HG03521 (cell line): ENCODE measurements at regions not wholly inside any gene's neighbourhood (a gene's known extent, or its start where the extent isn't known, plus 50 kb on each side); places are given as distances from the start of the nearest gene placed in this dataset.
"Not testable (repeated sequence)": the region's sequence is repeated elsewhere in the genome, so short reads cannot be mapped to it uniquely, and the experiment has no call there.

Experiments
- ATAC-seq: cut with Tn5 transposase; IDR thresholded peaks from one replicate; pipeline ENCODE4 v1.9.1; 2021; ENCODE audit warnings: mild to moderate bottlenecking, moderate library complexity; ENCODE audit not compliant: unreplicated experiment

DNA sequence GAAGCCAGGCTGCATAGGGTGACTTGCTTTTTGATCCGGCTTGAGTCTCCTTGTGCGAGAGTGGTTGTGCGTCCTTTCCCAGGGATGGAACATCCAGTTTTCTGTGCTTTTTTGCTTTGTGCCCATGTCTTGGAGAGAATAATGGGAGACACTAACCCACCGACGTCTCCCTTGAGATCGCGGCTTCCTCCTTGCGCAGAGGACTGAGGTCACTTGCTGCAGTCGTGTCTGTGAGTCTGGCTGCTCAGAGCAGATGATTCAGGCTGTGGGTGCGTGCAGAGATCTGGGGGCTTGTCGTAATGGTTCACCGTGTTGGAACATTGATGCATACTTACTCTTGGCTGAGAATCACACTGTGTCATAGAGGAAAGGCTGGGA is 164.5 kb upstream of the CACNA1E start:
- ATAC-seq = no peak

DNA sequence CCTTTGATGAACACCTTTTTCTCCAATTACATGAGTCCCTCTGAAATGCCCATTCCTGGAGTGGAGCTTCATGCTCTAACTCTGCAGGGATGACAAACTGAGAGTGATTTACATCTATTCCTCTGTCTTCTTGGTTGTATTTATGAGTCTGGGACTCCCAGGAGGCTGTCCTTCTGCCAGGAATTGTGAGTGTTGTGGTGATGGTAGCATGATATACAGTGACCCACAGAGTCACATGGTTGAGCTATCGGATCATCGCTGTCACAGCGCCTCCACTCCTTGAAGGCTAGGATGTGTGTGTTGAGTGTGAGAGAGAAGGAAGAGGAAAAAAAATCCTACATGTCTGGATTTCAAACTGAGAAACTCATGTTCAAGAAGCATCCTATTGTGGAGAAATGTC is 163.4 kb upstream of the CACNA1E start:
- no peak for ATAC-seq

DNA sequence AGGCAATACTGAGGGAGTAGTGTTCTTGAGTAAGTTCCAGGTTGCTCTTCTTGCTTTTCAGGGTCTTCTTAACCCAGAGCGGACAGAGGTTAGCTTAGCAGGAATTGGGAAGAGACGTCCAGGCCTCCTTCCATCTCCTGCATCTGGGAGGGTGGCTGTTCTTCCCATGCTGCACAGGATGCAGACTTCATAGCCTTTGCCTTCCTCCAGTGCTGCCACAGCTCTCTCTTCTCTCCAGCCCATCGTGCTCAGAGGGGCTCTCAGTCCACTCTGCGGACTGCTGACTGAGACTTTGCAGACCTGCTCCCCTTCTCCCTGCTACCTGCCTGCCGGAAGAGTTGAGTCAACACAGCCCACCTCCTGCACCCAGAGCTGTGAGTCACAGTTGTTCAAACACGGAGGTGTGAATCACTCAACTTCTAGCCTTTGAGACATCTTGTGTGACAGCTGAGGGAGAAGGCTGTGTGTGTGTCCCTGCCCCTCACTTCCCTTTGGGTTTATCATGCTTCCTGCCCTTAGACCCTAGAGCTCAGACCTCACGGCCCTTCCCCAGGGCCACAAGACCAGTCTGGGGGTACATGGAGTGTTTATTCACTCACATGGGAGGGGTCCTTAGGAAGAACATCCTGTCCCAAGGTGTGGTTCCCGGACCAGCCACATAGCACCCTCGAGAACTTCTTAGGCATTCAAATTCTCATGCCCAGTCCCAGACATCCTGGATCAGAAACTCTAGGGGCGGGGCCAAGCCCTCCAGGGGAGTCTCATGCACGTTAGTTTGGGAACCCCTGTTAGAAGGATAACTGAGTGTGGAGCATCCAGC is 158.3 kb upstream of the CACNA1E start:
- no peak for ATAC-seq

DNA sequence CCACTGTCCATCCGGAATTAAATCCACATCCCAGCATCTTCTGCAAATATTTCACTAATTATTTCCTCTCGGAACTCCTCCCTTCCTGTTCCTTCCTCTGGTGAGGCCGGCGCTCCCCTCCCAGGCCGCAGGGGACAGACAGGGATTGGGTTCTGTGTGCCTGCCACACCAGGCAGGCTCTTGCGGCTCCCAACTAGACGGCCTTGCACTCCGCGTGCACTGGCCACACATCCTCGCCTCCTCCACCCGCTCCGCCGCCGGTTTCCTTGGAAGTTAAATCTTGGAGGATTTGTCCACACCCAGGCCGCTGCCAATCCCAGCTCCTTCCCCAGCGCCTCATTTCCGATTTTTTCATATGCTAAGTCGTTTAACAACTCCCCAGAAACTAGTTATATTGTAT is 157.6 kb upstream of the CACNA1E start:
- ATAC-seq = not testable (repeated sequence)

DNA sequence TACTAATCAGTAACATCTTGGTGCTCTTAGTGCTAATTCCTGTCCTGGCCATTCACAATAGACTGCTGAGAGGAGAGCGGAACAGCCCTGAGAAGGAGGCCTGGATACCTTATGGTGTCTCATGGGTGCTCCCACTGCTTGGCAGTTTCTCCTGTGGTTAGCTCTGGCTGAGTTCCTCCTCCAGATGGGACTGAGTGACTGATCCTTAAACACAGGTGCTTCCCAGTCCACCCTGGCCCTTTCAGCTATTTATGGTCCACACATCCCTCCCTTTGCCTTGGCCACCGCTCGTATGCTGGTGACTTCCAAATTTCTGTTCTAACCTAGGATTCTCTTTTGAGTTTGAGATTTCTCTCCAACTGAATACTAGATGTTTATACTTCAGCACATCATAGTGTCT is 157.0 kb upstream of the CACNA1E start:
- ATAC-seq = no peak

DNA sequence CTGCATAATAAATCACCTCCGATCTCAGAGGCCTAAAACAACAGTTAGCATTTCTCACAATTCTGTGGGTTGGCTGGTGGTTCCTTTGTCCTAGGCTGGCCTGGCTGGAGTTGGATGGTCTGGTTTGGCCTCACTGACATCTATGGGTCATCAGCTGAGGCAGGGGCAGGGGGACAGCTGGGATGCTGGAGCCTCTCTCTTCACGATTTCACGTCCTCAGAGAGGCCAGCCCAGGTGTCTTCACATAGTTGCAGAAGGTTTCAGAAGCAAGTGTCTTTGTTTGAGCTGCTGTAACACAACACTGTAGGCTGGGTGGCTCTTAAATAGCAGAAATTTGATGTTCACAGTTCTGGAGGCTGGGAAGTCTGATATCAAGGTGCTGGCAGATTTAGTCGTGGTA is 155.5 kb upstream of the CACNA1E start:
- no peak for ATAC-seq

DNA sequence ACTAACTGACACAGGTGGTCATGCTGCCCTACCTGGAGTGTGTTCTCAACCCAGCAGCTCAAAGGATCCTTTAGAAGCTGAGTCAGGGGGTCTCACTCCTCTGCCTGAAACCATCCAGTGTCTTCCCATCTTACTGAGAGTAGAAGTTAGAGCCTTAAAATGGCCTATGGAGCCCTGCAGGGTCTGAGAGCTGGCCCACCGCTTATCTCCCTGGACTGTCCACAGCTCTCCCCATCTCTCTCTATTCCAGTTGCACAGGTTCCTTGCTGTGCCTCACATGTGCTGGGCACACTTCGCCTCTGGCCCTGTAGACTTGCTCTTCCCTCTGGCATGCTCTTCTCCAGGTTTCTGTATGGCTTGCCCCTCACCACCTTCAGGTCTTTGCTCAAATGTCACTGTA is 148.6 kb upstream of the CACNA1E start:
- no peak for ATAC-seq

DNA sequence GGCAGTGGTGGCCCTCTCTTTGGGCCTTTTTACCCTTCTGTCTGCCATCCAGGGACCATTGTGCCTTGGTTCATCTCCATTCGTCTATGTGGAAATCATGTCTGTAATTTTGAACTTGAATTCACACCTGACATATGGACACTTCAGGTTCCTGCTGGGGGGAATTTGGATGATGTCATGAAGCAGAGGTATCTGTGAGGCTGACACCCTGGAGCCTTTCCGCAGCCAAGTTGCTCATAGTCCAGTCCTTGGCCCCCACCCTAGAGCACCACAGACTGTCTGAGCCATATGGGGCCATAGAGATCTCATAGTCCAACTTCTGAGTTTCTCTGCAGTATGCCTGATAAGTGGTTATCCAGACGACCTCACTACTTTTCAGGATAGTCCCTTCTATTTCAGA is 147.7 kb upstream of the CACNA1E start:
- ATAC-seq = no peak

DNA sequence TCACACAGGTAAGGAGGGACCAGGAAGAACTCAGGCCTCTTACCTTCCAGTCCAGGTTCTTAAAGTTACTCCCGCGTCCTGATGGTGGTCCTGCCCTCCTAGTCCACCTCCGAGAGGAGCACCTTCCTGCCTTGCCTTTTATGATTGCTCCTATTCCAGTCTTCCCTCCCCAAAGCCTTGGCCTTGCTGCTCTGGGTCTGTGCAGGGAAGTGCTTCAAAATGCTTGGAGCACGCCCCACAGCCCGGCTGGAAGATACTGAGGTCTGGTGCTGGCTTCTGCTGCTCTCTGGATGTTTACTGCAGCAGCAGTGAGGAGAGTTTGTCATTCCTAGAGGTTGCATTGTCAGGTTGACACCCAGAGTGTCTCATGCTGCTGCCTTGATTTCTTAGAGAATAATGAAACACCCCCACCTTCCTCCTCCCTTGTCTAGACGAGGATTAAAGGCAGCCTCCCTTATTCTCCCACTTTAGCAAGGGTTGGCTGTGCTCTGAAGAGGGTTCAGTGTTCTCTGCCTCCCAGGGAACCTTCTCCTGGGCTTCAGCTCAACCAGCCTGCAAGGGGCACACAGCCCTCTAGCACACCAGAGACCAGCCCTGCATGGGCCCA is 142.2 kb upstream of the CACNA1E start:
- no peak for ATAC-seq

DNA sequence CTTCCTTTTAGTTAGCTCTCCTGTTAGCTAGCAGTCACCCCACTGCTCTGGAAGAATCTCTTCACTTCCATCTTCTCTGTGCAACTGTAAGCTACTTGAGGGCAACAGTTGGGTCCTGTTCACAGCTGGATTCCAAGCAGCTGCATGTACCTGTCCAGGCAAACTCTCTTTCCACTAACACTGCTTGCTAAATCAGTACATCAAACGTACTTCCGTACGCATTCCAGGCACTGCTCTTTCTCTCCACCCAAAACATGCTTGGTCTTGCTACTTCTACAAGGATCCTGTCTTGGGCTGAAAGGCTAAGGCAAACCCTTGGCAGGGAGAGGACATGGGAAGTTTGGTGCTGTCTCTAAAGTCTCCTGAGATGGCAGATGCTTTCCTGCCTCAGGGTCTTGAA is 139.2 kb upstream of the CACNA1E start:
- ATAC-seq = no peak

DNA sequence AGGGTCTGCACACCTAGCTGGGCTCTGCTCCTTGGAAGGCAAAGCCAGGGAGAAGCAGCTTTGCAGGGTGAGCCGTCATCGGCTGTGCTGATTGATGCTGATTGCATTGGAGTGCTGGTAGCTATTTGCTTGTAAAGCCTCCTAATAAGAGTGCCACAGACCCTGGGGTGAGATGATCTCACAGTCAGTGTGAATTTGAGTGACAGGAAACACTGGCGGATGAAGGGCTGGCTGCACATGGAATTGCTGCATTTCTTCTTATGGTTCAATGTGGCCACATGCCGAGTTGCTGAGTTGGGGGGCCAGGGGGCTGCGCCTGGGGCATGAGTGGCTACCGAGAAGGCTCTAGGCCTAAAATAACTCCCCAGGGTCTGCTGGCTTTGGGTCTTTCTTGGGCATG is 138.2 kb upstream of the CACNA1E start:
- no peak for ATAC-seq

DNA sequence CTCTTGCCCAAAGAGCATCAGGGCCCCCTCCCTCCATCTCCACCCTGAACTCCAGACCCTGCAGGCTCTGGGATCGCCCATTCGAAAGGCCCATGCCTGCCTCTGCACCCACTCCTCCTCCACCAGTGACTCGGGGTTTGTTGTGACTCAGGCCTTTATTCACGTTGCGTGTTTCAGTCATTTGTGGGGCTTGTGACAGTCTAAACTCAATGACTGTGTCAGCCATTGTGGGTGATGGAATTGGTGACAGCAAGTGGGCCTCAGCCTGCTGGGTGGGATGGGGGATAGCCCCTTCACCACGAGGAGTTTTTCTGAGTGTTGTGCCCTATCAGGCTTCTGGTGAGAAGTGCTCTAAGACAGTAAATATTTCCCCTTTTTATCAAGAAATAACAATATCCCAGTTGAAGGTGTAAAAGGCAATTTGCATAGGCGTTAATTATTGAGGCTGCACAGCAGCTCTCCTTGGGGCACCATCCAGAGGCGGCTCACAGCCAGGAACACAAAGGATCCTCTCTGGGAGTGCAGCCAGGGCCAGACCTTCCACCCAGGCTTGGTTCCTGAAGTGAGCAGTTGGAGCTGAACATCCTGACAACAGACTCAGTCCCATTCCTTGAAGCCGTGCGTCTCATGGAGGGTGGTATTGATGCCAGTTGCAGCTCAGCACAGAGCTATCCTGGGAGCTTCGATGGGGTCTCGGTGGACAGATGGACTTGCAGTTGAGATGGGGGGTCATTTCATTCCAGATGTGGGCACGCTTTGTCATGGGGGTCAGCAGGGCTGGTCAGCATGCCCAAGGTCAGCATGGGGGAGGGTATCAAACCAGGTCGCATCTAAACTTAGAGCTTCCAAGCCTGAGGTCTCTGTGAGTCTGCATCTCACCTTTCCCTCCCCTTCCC is 135.6 kb upstream of the CACNA1E start:
- no peak for ATAC-seq

DNA sequence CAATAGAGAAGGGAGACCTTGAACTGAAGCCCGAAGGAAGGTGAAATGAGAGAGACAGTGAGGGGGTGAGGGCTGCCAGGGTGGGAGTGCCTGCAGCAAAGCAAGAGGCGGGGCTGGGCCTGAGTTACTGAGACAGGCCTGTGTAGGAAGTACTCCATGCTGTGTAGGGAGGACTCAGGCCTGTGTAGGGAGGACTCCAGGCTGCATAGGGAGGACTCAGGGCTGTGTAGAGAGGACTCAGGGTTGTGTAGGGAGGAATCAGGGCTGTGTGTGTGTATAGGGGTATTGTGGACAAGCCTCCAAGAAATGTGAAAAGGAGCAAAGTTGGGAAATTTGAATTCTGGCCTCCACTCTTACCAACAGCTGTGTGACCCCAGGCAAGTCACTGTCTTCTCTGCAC is 133.8 kb upstream of the CACNA1E start:
- ATAC-seq = no peak

DNA sequence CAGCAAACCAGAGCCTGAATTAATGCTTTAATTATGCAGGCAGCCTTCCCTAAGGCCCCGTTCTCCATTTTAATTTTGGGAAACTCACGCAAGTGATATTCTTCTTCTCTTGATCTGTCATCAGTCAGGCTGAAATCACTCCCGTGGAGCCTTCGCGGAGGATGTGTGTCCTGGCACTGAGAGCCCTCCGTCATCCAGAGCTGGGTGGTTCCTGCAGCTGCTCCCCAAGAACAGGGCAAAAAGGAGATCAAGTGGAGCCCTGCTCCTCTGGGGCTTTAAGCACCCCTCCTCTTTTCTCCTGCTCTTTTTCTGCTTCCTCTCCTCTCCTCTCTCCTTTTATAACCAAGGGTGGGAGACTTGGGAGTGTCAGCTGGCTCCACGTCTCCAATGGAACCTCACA is 133.2 kb upstream of the CACNA1E start:
- ATAC-seq = no peak

DNA sequence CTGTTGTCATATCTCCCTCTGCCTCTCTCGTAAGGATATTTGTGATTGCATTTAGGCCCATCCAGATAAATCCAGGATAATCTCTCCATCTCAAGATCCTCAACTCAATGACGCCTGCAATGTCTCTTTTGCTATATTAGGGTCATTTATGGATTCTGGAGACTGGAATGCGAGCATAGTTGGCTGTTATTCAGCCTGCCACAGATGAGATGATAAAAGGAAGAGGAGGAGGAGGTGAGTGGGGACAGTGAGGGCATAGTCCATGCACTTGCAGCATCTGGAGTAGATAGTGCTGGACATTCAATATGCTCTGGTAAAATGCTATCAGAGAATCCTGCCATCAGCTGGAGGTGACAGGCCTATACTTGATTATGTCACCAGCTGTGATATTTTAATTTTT is 131.6 kb upstream of the CACNA1E start:
- no peak for ATAC-seq

DNA sequence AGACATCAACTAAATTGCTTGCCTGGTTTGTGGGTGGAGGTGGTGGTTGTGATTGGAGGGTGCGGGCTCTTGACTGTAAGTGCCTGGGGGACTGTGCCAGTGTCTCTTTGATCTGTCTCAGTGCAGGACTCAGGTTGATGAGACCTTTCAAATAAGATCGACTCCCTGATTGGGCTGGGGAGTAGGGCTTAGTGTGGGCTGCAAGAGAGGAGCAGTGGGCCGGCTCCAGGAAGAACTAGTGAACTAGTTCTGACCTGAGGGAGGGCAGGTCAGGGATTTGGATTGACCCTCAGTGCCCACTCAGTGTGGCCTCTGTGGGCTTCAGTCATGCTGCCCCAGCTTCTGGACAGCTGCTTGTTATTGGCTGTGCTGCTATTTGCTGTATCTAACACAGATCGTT is 130.6 kb upstream of the CACNA1E start:
- ATAC-seq = no peak

DNA sequence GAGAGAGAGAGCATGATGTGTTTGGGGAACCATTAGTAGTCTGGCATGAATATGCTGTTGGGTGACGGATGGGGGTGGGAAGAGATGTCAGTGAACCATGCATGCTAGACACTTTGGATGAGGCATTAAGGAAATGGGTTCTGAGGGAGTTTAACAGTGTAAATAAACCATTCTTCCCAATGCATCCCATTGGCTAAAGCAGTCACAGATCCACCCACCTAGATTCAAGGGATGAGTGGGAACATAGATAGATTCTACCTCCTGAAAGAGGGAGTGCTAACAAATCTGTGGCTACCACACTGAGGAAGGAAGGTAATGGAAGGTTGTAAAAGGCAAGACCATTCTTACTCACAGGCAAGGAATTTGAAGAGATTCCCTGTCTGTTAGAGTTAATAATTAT is 129.8 kb upstream of the CACNA1E start:
- no peak for ATAC-seq

DNA sequence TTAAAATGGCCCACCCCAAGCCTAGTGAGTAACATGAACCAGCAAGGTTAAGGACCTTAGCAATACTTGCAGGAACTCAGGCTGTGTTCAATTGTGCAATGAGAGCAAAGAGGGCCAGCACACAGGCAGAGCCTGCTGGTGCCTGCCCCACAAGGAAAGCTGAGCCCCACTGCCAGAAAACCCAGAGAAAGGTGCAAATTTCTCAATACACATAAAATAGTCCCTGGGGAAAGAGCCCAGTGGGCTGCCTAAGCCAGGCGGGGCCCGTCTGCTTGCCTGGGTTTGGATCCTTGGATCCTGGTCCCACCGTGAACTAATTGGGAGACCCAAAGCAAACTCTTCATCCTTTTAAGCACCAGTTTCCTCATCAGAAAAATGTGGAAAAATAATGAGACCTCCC is 128.5 kb upstream of the CACNA1E start:
- no peak for ATAC-seq

DNA sequence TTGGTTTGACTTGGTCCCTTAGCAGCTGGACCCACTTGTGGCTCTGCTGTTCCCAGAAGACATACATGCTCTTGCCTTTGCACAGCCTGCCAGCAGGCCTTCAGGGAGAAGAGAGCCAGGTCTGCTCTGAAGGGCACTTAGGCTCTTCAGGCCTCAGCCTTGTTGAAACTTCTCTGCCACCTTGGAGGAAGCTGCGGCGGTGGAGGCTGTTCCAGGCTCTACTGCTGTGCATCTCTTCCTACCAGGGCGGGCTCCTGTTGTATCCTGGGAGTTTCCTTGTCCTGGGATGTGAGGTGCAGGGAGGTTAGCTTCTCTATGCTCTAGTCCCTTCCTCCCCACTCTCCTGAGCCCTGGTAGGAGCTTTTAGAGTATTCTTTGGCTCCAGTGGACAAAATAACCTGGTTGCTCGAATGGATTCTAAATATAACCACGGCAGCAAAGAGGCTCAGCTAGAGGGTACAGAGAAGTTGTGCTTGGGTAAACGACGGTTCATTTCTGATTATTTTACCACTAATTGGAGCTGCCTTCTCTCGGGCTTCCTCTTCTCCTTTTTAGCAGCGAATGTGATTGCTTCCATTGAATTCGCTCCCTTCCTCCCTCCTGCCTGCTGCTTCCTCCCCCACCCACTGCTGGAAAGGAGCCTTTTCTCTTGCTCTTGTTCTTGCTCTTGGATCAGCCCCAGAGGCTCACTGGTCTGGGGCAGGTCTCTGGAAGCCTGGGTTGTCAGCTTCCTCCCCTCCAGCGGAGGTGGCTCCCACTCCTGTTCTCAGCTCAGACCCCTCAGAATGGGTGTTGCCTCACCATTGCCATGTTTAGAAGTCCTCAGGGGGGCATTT is 126.6 kb upstream of the CACNA1E start:
- no peak for ATAC-seq

DNA sequence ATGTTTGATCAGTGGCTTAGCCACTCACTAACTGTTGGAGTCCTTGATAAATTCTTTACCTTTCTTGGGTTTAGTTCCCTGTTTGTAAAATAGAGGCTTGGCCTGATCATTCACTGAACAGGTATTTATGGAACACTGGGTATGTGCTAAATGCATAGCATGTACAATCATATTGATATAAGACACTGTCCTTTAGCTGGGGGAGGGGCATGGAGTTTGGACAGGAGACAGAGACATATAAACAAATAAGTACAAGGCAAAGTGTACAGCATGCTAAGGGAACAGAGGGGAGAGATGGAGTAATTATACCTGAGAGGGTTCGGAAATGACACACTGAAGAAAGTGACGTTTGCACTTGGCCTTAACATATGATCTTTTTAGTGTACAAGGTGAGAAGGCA is 124.3 kb upstream of the CACNA1E start:
- no peak for ATAC-seq

DNA sequence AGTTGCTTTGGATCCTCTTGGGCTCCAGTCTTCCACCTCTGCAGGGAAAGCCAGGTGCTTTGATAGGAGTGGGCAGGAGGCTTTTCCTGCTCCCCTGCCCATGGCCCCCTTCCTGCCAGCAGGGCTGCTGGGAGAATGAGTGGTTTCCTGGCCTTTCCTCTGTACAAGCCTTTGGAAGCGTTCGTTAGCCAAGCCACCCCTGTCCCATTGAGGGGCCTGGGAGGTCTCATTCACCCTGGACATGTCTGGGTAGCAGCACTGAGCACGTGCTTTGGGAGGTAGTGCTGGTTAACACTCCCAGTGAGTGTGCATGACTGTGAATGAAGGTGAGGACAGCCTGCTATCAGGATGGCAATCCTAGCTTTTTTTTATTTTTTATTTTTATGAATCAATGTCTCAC is 118.5 kb upstream of the CACNA1E start:
- ATAC-seq = no peak
